Endothelial cell of umbilical vein (primary cell): ENCODE measurements at regions not wholly inside any gene's neighbourhood (a gene's known extent, or its start where the extent isn't known, plus 50 kb on each side); places are given as distances from the start of the nearest gene placed in this dataset.

Source experiments
- JUN ChIP-seq: IDR thresholded peaks from 2 replicates; pipeline ENCODE4 v1.6.1; 2011; ENCODE audit warnings: borderline replicate concordance, low read depth; ENCODE audit not compliant: insufficient read length, insufficient read depth
- MYC ChIP-seq: IDR thresholded peaks from one replicate; pipeline ENCODE4 v1.6.1; 2011; ENCODE audit warnings: mild to moderate bottlenecking, low read depth, low read length
- POLR2A ChIP-seq: IDR thresholded peaks from 2 replicates; pipeline ENCODE4 v1.6.1; 2012; ENCODE audit warnings: low read depth, mild to moderate bottlenecking, control low read depth, low read length
- POLR2AphosphoS5 ChIP-seq: IDR thresholded peaks from 2 replicates; pipeline ENCODE4 v1.6.1; 2012; ENCODE audit warnings: low read depth, mild to moderate bottlenecking, control low read depth, low read length, moderate library complexity; ENCODE audit not compliant: insufficient read depth
- TF ChIP-seq, protein P1 (sequence below), 2 donors: IDR thresholded peaks; 1 replicate in 1 of 2; 2 replicates in 1 of 2; pipeline ENCODE4 v1.5.1; 2011; ENCODE audit warnings: low read length in 2 of 2, mild to moderate bottlenecking in 2 of 2, moderate library complexity in 2 of 2, control low read depth in 1 of 2, inconsistent platforms in 1 of 2, low read depth in 1 of 2; ENCODE audit not compliant: insufficient read depth in 1 of 2; ENCODE audit errors: extremely low read depth in 1 of 2

DNA sequence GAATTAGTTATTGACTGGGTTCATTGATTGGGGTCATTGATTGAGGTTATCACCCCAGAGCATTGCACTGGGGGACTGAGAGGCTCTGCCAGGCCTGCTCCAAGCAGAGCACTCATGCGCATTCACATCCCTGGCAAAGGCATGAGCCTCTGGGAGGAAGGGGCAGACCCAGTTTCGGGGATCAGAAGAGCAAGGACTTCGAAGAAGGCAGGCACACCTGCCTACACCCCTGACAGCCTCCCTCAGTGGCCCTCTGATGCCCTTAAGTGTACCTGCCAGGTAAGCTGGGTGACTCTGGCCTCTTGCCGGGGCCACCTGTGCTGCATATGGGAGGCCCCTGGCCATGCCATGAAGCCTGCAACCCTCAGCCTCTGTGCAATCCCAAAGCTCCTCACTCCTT is 181.1 kb downstream of the PTPN20 start:
- TF ChIP-seq, protein P1, sequence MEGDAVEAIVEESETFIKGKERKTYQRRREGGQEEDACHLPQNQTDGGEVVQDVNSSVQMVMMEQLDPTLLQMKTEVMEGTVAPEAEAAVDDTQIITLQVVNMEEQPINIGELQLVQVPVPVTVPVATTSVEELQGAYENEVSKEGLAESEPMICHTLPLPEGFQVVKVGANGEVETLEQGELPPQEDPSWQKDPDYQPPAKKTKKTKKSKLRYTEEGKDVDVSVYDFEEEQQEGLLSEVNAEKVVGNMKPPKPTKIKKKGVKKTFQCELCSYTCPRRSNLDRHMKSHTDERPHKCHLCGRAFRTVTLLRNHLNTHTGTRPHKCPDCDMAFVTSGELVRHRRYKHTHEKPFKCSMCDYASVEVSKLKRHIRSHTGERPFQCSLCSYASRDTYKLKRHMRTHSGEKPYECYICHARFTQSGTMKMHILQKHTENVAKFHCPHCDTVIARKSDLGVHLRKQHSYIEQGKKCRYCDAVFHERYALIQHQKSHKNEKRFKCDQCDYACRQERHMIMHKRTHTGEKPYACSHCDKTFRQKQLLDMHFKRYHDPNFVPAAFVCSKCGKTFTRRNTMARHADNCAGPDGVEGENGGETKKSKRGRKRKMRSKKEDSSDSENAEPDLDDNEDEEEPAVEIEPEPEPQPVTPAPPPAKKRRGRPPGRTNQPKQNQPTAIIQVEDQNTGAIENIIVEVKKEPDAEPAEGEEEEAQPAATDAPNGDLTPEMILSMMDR (IDR thresholded peaks at IDR 0.05; ENCODE audit: extremely low read depth in 1 of 2, insufficient read depth in 1 of 2, low read depth in 1 of 2, low read length in 2 of 2) = no peak
- no peak for TF ChIP-seq POLR2AphosphoS5
- TF ChIP-seq POLR2A = no peak
- TF ChIP-seq JUN = no peak
- no peak for TF ChIP-seq MYC
